Hepatocyte (in vitro differentiated cells): ENCODE measurements at regions not wholly inside any gene's neighbourhood (a gene's known extent, or its start where the extent isn't known, plus 50 kb on each side); places are given as distances from the start of the nearest gene placed in this dataset.

Source experiments
- DNase-seq: peaks from one replicate; pipeline ENCODE4 v3.0.0-alpha.2; 2016; ENCODE audit warnings: low spot score
- H2AFZ ChIP-seq: fragments of 200-600 bp; sonication (generic); 2 replicates; pipeline ENCODE4 v1.6.0; 2016; ENCODE audit warnings: antibody characterized with exemption, mild to moderate bottlenecking
- H3K27ac ChIP-seq: fragments of 200-600 bp; sonication (generic); 2 replicates; pipeline ENCODE4 v1.5.1; 2016; ENCODE audit warnings: mild to moderate bottlenecking
- H3K27me3 ChIP-seq: fragments of 200-600 bp; sonication (generic); 2 replicates; pipeline ENCODE4 v1.6.1; 2016
- H3K36me3 ChIP-seq: fragments of 200-600 bp; sonication (generic); replicated peaks from 2 replicates; pipeline ENCODE4 v1.5.1; 2016; ENCODE audit warnings: low read depth; ENCODE audit not compliant: insufficient read depth
- H3K4me1 ChIP-seq: fragments of 200-600 bp; sonication (generic); 2 replicates; pipeline ENCODE4 v1.5.1; 2016; ENCODE audit warnings: mild to moderate bottlenecking, moderate library complexity; ENCODE audit not compliant: insufficient read depth
- H3K4me2 ChIP-seq: fragments of 200-600 bp; sonication (generic); 2 replicates; pipeline ENCODE4 v1.6.0; 2016
- H3K4me3 ChIP-seq: fragments of 200-600 bp; sonication (generic); 2 replicates; pipeline ENCODE4 v1.5.1; 2016; ENCODE audit warnings: mild to moderate bottlenecking
- H3K79me2 ChIP-seq: fragments of 200-600 bp; sonication (generic); 2 replicates; pipeline ENCODE4 v1.6.0; 2017; ENCODE audit warnings: mild to moderate bottlenecking
- H3K9me2 ChIP-seq: fragments of 200-600 bp; sonication (generic); replicated peaks from 2 replicates; pipeline ENCODE4 v1.6.0; 2017; ENCODE audit warnings: mild to moderate bottlenecking; ENCODE audit not compliant: insufficient read depth
- H3K9me3 ChIP-seq: fragments of 200-600 bp; sonication (generic); 2 replicates; pipeline ENCODE4 v1.5.1; 2016; ENCODE audit warnings: low read depth, mild to moderate bottlenecking
- H4K20me1 ChIP-seq: fragments of 200-600 bp; sonication (generic); 2 replicates; pipeline ENCODE4 v1.6.0; 2016; ENCODE audit warnings: mild to moderate bottlenecking; ENCODE audit not compliant: insufficient read depth, poor library complexity, severe bottlenecking
- EZH2 ChIP-seq: fragments of 200-600 bp; sonication (generic); IDR thresholded peaks from 2 replicates; pipeline ENCODE4 v1.6.1; 2016; ENCODE audit warnings: antibody characterized with exemption, mild to moderate bottlenecking, borderline replicate concordance
- EZH2phosphoT487 ChIP-seq: fragments of 200-600 bp; sonication (generic); IDR thresholded peaks from one replicate; pipeline ENCODE4 v1.6.1; 2018; ENCODE audit warnings: antibody characterized with exemption, mild to moderate bottlenecking, low read depth, moderate library complexity; ENCODE audit not compliant: unreplicated experiment, severe bottlenecking
- WGBS: methylation state at CpG from one replicate; pipeline ENCODE4 v1.1.6; 2016; ENCODE audit warnings: low lambda C conversion rate; ENCODE audit errors: missing lambda C conversion rate; 5-methylcytosine and 5-hydroxymethylcytosine counted together
- TF ChIP-seq, protein P1 (sequence below): fragments of 200-600 bp; sonication (generic); IDR thresholded peaks from 2 replicates; pipeline ENCODE4 v1.5.1; 2016; ENCODE audit warnings: antibody characterized with exemption, mild to moderate bottlenecking; ENCODE audit not compliant: poor library complexity

DNA sequence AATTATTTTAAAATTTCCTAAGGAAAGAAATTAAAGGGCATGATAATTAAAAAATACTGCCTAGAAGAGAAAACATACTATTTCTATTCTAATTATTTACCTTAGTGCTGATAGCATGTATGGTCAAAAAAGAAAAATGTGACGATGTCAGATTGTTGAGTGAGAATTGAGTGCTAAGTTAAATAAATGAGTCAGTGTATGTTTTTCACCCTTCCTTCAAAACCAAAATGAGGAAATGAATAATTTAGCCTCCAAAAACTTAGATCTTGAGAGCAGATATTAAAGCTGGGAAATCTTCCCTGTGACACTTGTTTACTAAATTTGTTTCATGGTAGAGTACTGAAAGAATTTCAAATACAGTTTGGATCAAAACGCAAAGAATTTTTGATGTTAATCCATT lies 58.6 kb upstream of the NYAP2 start:
- H3K4me1 ChIP-seq, result no peaks in the 10 kb centered on the region
- no peak overlapping the region for H2AFZ ChIP-seq
- DNase-seq, result no peak
- no peaks in the 10 kb centered on the region for H3K27me3 ChIP-seq
- H3K79me2 ChIP-seq, result no peaks in the 10 kb centered on the region
- no peaks in the 10 kb centered on the region for H4K20me1 ChIP-seq
- H3K4me2 ChIP-seq, result no peak overlapping the region
- 73% methylated on average over 2 of the region's 2 CpGs for WGBS
- H3K9me2 ChIP-seq, result no peaks in the 10 kb centered on the region
- no peaks in the 10 kb centered on the region for H3K9me3 ChIP-seq
- H3K36me3 ChIP-seq, result no peaks in the 10 kb centered on the region
- H3K4me3 ChIP-seq, result no peak overlapping the region
- no peak overlapping the region for H3K27ac ChIP-seq
- TF ChIP-seq, protein P1, sequence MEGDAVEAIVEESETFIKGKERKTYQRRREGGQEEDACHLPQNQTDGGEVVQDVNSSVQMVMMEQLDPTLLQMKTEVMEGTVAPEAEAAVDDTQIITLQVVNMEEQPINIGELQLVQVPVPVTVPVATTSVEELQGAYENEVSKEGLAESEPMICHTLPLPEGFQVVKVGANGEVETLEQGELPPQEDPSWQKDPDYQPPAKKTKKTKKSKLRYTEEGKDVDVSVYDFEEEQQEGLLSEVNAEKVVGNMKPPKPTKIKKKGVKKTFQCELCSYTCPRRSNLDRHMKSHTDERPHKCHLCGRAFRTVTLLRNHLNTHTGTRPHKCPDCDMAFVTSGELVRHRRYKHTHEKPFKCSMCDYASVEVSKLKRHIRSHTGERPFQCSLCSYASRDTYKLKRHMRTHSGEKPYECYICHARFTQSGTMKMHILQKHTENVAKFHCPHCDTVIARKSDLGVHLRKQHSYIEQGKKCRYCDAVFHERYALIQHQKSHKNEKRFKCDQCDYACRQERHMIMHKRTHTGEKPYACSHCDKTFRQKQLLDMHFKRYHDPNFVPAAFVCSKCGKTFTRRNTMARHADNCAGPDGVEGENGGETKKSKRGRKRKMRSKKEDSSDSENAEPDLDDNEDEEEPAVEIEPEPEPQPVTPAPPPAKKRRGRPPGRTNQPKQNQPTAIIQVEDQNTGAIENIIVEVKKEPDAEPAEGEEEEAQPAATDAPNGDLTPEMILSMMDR, result no peak
- TF ChIP-seq EZH2, result no peak
- no peak for TF ChIP-seq EZH2phosphoT487

DNA sequence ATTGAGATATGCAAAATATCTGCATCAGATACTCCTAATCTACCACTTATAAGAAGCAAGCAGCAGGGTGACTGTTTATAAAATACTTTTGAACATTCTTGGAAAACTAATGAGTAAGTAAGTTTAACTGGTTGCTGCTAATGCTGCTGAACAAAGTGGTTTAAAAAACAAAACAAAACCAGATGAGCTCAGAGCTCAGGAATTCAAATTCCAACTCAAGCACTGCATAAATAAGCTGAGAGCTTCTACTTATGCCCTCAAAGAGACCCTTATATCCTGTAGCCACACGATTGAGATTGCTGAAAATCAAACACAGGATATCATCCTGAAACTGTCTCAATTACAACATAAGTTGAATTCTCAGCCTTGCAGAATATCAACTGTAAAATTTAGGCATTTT lies 62.3 kb upstream of the NYAP2 start:
- Histone ChIP-seq H3K4me3 (no peak overlapping the region), H4K20me1 (no peaks in the 10 kb centered on the region), H2AFZ (no peak overlapping the region), H3K79me2 (no peaks in the 10 kb centered on the region), H3K9me3 (no peaks in the 10 kb centered on the region), H3K27ac (no peak overlapping the region), H3K4me2 (no peak overlapping the region), H3K4me1 (no peaks in the 10 kb centered on the region), H3K36me3 (no peaks in the 10 kb centered on the region), H3K9me2 (no peaks in the 10 kb centered on the region), H3K27me3 (no peaks in the 10 kb centered on the region)
- TF ChIP-seq EZH2phosphoT487 (no peak), EZH2 (no peak)
- TF ChIP-seq, protein P1, result no peak
- no peak for DNase-seq
- WGBS, result 4% methylated on average over 1 of the region's 1 CpG

DNA sequence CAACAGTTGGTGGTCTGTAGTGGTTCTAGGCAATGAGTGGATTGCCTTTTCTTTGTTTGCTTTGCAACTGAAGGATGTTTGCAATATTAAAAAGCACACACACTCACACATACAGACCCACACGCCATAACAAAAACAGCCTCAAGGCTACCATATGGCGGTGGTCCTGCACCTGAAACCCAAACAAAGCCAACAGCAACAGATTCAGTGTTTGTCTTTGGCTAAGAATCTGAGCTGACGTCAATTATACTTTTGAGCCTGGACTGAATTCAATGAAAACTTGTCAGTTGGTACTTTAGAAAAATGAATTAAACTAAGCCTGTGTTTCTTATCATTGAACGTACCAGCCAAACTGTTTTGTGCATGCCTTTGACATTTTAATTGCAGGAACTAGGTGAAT lies 65.0 kb upstream of the NYAP2 start:
- no peaks in the 10 kb centered on the region for H3K79me2 ChIP-seq
- no peaks in the 10 kb centered on the region for H3K36me3 ChIP-seq
- WGBS, result 47% methylated on average over 4 of the region's 4 CpGs
- no peaks in the 10 kb centered on the region for H3K9me3 ChIP-seq
- no peak overlapping the region for H3K27ac ChIP-seq
- H3K4me1 ChIP-seq, result no peaks in the 10 kb centered on the region
- no peak overlapping the region for H2AFZ ChIP-seq
- no peaks in the 10 kb centered on the region for H3K27me3 ChIP-seq
- H4K20me1 ChIP-seq, result no peaks in the 10 kb centered on the region
- no peak overlapping the region for H3K4me2 ChIP-seq
- no peak for DNase-seq
- no peaks in the 10 kb centered on the region for H3K9me2 ChIP-seq
- no peak overlapping the region for H3K4me3 ChIP-seq
- no peak for TF ChIP-seq EZH2
- no peak for TF ChIP-seq EZH2phosphoT487
- TF ChIP-seq, protein P1, result no peak

DNA sequence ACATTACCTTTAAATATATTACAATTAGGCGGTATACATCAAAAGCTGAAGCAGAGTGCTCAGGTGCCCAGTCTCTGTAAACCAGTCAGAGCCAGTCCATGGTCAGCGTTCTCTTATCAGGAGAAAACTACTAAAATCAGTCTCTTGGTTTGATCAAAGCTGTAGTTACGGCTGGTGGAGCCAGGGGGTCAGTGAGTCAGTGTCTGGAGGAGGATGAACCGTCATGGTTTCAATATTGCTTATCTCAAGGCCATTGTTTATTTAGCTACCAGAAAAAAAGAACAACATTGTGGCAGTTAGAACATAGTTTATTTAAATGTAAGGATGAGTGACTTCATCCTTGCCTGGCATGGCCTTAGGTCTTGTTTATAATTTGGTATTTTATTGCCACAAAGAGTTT lies 71.3 kb upstream of the NYAP2 start:
- H3K27ac ChIP-seq, result no peak overlapping the region
- 30% methylated on average over 4 of the region's 4 CpGs for WGBS
- no peaks in the 10 kb centered on the region for H3K36me3 ChIP-seq
- no peaks in the 10 kb centered on the region for H3K9me3 ChIP-seq
- no peaks in the 10 kb centered on the region for H3K27me3 ChIP-seq
- peak; percentile 39 for DNase-seq
- TF ChIP-seq EZH2 (no peak), EZH2phosphoT487 (no peak)
- TF ChIP-seq, protein P1, result no peak
- no peaks in the 10 kb centered on the region for H4K20me1 ChIP-seq
- H3K4me1 ChIP-seq, result no peaks in the 10 kb centered on the region
- H3K79me2 ChIP-seq, result no peaks in the 10 kb centered on the region
- H3K9me2 ChIP-seq, result no peaks in the 10 kb centered on the region
- H3K4me2 ChIP-seq, result no peak overlapping the region
- no peak overlapping the region for H2AFZ ChIP-seq
- H3K4me3 ChIP-seq, result no peak overlapping the region
